Lung (tissue), 11 donors: ENCODE measurements at regions not wholly inside any gene's neighbourhood (a gene's known extent, or its start where the extent isn't known, plus 50 kb on each side); places are given as distances from the start of the nearest gene placed in this dataset.

Experiments used
- ATAC-seq: fragments of 200-7000 bp; cut with Tn5 transposase; one replicate; pipeline ENCODE4 v1.9.1; 2020; ENCODE audit warnings: moderate number of reproducible peaks; ENCODE audit not compliant: insufficient read depth, low FRiP score
- DNase-seq, 3 donors: peaks; one replicate each; pipeline ENCODE4 v3.0.0-alpha.2; 2013 to 2017
- H3K27ac ChIP-seq, 2 donors: one replicate each; pipeline ENCODE4 v1.5.1; 2013; ENCODE audit warnings: mild to moderate bottlenecking in 2 of 2, moderate library complexity in 2 of 2, control low read depth in 1 of 2, inconsistent platforms in 1 of 2, low read depth in 1 of 2, low read length in 1 of 2
- H3K27me3 ChIP-seq, 3 donors: one replicate each; pipeline ENCODE4 v1.5.1; 2013; ENCODE audit warnings: low read length in 2 of 3; ENCODE audit not compliant: control insufficient read depth in 3 of 3, insufficient read depth in 3 of 3
- H3K36me3 ChIP-seq, 4 donors: one replicate each; pipeline ENCODE4 v1.5.1; 2013; ENCODE audit warnings: low read length in 4 of 4, mild to moderate bottlenecking in 1 of 4, moderate library complexity in 1 of 4; ENCODE audit not compliant: control insufficient read depth in 4 of 4, insufficient read depth in 4 of 4
- H3K4me1 ChIP-seq, 5 donors: one replicate each; pipeline ENCODE4 v1.5.1; 2013; ENCODE audit warnings: low read length in 5 of 5, mild to moderate bottlenecking in 2 of 5, moderate library complexity in 1 of 5; ENCODE audit not compliant: control insufficient read depth in 5 of 5, insufficient read depth in 5 of 5
- H3K4me3 ChIP-seq: one replicate; pipeline ENCODE4 v1.5.1; 2013; ENCODE audit warnings: mild to moderate bottlenecking, control low read depth, moderate library complexity
- H3K9ac ChIP-seq, 2 donors: one replicate each; pipeline ENCODE4 v1.5.1; 2013; ENCODE audit warnings: low read length in 2 of 2, control low read depth in 1 of 2; ENCODE audit not compliant: insufficient read depth in 1 of 2
- H3K9me3 ChIP-seq, 4 donors: one replicate each; pipeline ENCODE4 v1.5.1; 2013; ENCODE audit warnings: low read length in 3 of 4, mild to moderate bottlenecking in 1 of 4, moderate library complexity in 1 of 4; ENCODE audit not compliant: control insufficient read depth in 4 of 4, insufficient read depth in 3 of 4
- CTCF ChIP-seq: IDR thresholded peaks from 2 replicates; pipeline ENCODE4 v1.5.1; 2012; ENCODE audit warnings: mild to moderate bottlenecking; ENCODE audit errors: control extremely low read depth, extremely low read depth
- WGBS, 2 donors: extraction: QIAGEN DNeasy Blood & Tissue Kit; methylation state at CpG; one replicate each; pipeline ENCODE4 v1.1.7; 2013; 5-methylcytosine and 5-hydroxymethylcytosine counted together
- donor health status: control.
- donor health status: control.
- donor health status: Bipolar disorder and iron deficiency.
- donor health status: healthy.
- donor health status: DM: yes; HTN: yes; CAD: no.

- H3K4me1 ChIP-seq: no peaks in the 10 kb centered on the region
- H3K9me3 ChIP-seq: no peaks in the 10 kb centered on the region
- no peaks in the 10 kb centered on the region for H3K36me3 ChIP-seq
- WGBS, 2 donors: 60 to 65% methylated on average over 4 of the region's 4 CpGs
- no peak for ATAC-seq
- TF ChIP-seq CTCF: no peak
- H3K27me3 ChIP-seq: no peaks in the 10 kb centered on the region
- H3K27ac ChIP-seq: no peak overlapping the region
- no peak overlapping the region for H3K9ac ChIP-seq
- no peak for DNase-seq
- H3K4me3 ChIP-seq: no peak overlapping the region
These were observed 56.5 kb upstream of the CLNK start for GRCh38 chr4:10740891-10741620.

GRCh38 chr4:10740251-10740650 lies 55.7 kb upstream of the CLNK start:
- TF ChIP-seq CTCF: no peak
- DNase-seq: no peak

GRCh38 chr4:10738826-10739489 lies 54.4 kb upstream of the CLNK start:
- DNase-seq (no peak), ATAC-seq (no peak)
- no peak overlapping the region for H3K4me3 ChIP-seq
- 62 to 79% methylated on average over 5 of the region's 5 CpGs for WGBS, 2 donors
- H3K4me1 ChIP-seq: no peaks in the 10 kb centered on the region
- no peak for TF ChIP-seq CTCF
- no peaks in the 10 kb centered on the region for H3K36me3 ChIP-seq
- no peak overlapping the region for H3K27ac ChIP-seq
- H3K9ac ChIP-seq: no peak overlapping the region
- no peaks in the 10 kb centered on the region for H3K27me3 ChIP-seq
- no peaks in the 10 kb centered on the region for H3K9me3 ChIP-seq

More at GRCh38 chr4:10740251-10740650, 55.7 kb upstream of the CLNK start:
- Histone ChIP-seq H3K36me3 (no peaks in the 10 kb centered on the region), H3K9me3 (no peaks in the 10 kb centered on the region), H3K4me1 (no peaks in the 10 kb centered on the region), H3K27ac (no peak overlapping the region), H3K9ac (no peak overlapping the region), H3K27me3 (no peaks in the 10 kb centered on the region), H3K4me3 (no peak overlapping the region)
- WGBS, 2 donors: 88 to 95% methylated on average over 1 of the region's 1 CpG
- ATAC-seq: no peak
